Omental fat pad (tissue), 3 donors: ENCODE measurements at regions not wholly inside any gene's neighbourhood (a gene's known extent, or its start where the extent isn't known, plus 50 kb on each side); places are given as distances from the start of the nearest gene placed in this dataset.

Experiments
- ATAC-seq: fragments of 150-250 bp; one replicate; pipeline ENCODE4 v1.9.1; 2016; ENCODE audit warnings: mild to moderate bottlenecking, moderate library complexity; ENCODE audit not compliant: low FRiP score
- DNase-seq: peaks from one replicate; pipeline ENCODE4 v3.0.0-alpha.2; 2019; ENCODE audit warnings: low spot score
- CTCF ChIP-seq, 3 donors: fragments of 450-650 bp; IDR thresholded peaks; one replicate each; pipeline ENCODE4 v1.5.1; 2016 to 2017; ENCODE audit warnings: antibody characterized with exemption in 3 of 3, mild to moderate bottlenecking in 3 of 3, moderate library complexity in 2 of 3

- TF ChIP-seq CTCF (IDR thresholded peaks at IDR 0.05): no peak
- ATAC-seq (no peak), DNase-seq (no peak)
Measured at GRCh38 chr7:84509522-84509921, 314.9 kb upstream of the SEMA3A start.

- no peak for ATAC-seq
- TF ChIP-seq CTCF (IDR thresholded peaks at IDR 0.05): no peak
- DNase-seq: no peak
Measured at GRCh38 chr7:84508606-84509005, 314.0 kb upstream of the SEMA3A start.

GRCh38 chr7:84507529-84507928 lies 312.9 kb upstream of the SEMA3A start:
- no peak for TF ChIP-seq CTCF (IDR thresholded peaks at IDR 0.05)
- ATAC-seq: no peak
- DNase-seq: no peak

DNA sequence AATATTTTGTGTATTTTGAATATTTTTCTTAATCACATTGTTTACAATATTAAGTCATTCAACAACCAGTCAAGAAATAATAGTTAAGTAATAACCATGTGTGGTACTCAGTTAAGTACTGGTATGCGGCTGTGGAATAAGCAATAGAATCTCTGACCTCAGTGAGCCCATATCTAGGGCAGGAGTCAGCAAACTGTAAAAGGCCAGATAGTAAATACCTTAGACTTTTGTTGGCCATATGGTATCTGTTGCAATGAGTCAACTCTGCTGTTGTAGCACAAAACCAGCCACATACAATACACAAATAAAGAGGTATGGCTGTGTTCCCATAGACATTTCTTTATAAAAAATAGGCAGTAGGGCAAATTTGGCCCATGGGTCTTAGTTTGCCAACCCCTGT lies 311.6 kb upstream of the SEMA3A start:
- no peak for DNase-seq
- no peak for TF ChIP-seq CTCF (IDR thresholded peaks at IDR 0.05)
- no peak for ATAC-seq

DNA sequence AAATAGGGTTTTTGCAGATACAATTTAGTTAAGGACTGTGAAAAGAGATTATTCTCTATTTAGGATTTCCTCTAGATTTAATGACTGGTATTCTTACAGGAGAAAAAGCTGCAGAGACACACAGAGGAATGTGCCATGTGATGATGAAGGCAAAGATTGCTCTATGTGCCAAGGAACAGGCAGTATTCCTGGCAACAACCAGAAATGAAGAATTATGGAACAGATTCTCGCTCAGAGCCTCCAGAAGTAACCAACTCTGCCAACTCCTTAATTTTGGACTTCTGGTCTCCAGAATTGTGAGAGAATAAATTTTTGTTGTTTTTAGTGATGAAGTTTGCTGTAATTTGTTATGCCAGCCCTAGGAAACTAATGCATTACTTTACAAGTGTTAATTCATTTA lies 307.6 kb upstream of the SEMA3A start:
- no peak for ATAC-seq
- TF ChIP-seq CTCF (IDR thresholded peaks at IDR 0.05): no peak
- no peak for DNase-seq

DNA sequence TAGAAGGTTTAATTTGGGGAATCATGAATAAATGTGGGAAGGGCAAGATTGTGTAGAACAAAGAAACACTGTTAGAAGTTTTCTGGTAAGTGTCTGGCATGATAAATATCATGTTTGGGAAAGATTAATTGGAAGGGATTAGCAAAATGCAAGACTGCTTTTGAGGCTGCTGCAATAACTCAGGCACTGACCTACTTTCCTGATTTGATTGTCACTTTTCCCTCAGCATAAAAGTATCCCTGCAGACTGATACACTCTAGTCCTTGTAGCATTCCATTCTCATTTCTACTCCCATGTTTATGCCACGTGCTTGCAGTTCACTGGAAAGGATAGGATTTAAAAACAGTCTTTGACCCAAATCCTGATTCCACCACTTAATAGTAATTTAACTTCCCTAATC lies 303.3 kb upstream of the SEMA3A start:
- no peak for TF ChIP-seq CTCF (IDR thresholded peaks at IDR 0.05)
- no peak for ATAC-seq
- no peak for DNase-seq

DNA sequence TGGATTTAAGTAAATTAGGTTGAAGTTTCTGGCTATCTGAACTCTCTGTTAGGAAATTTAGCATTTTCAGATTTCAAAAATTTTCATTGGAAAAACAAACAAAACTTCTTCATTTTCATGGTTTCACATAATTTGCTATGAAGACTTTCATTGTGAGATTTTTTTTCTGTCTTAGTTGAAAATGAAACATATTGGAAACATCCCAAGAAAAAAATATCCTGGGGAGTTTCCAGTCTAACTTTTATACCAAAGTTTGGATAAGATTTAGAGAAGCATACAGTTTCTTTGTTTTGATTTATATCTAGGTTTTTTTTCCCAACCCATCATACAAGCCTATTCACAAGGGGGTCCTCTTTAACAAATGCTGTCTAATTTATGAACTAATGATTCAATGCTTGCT lies 300.5 kb upstream of the SEMA3A start:
- DNase-seq (no peak), ATAC-seq (no peak)
- no peak for TF ChIP-seq CTCF (IDR thresholded peaks at IDR 0.05)
